Pons (tissue), 1 donor: ENCODE measurements at regions not wholly inside any gene's neighbourhood (a gene's known extent, or its start where the extent isn't known, plus 50 kb on each side); places are given as distances from the start of the nearest gene placed in this dataset.
A peak's percentile ranks its signal among the peaks of the same experiment; 100 is the strongest.

Experiments used
- DNase-seq: peaks from one replicate; pipeline ENCODE4 v3.0.0-alpha.2; 2016; ENCODE audit warnings: low spot score

DNA sequence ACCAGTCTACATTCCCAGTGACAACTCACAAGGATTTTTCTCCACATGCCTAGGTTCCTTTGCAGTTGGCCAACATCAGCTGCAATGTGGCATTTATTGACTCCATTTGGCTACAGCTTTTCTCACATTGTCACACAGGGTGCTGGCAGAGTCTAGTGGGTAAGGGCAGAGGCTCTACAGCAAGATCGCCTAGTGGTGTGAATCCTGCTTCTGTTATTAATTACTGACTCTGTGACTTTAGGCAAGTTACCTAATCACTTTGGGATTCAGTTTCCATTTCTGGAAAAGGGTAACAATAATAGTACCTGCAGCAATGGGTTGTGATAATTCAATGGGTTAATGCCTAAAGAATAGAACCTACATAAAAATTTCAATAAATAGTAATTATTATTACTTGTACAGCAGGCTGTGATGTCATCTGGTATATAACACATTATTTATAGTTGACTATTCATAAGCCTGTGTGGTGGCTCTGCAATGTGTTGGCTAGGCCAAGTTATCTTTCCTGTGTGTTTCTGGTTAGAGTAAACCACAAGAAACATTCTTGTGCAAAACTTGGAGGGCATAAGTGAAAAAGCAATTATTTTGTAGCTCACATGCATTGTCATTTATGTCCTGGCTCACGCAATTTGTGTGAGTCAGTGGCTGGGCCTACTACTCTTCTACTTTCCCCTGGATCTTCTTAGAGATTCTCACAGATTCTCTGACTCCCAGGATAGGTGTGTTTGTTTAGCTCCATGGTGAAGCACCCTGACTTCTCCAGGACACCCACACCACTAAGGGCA lies 59.5 kb downstream of the PTGS2 start:
- DNase-seq, result no peak

DNA sequence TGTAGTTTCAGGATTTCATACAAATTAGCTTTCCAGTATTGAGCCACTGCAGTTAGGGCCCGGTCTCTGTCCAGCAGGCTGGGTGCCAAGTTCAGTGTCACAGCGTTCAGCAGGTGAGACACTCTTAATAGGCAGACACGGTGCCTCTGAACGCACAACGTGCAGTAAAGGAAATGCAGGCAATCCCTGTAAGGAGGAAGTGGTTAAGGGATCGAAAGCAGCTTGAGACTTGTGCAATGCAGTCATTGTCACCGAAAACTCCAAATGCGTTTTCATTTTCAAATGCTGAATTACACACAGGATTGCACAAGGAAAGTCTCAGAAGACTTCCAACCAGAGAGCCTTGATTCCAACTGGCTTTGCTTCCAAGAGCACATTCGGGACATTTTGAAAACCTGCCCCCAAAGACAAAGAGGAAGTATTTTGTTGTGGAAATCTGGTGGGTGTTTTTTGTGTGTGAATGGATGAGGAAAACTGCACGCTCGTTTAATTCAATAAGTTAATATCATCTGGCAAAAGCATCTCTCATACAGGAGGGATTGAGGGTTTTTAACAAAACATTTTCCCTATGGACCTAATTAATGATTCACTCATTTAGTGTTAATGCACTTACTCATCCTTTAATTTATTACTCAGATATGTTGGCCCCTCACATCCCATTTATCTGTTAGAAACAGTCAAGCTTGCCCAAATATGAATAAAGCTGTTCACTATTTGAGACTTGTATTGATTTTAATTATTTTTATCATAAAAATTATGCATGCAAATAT lies 61.6 kb downstream of the PTGS2 start:
- peak; percentile 62 for DNase-seq

DNA sequence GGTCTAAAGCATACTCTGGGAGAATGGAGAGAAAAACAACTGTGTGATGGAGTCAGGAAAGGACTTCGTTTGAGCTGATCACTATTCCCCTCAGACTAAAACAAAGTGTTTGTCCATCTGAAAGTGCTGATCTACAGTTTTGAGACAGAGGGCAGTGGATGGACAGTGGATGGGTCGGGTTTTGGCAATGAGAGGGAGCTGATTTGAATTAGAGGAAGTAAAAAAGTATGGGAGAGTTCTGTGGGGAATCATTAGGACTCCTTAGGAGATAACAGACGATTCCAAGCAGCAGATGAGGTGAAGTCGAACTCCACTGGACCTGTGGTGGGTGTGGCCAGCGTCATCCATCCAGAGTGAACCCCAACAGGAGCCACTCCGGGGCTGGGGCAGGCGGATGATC lies 62.3 kb downstream of the PTGS2 start:
- peak; percentile 36 for DNase-seq

DNA sequence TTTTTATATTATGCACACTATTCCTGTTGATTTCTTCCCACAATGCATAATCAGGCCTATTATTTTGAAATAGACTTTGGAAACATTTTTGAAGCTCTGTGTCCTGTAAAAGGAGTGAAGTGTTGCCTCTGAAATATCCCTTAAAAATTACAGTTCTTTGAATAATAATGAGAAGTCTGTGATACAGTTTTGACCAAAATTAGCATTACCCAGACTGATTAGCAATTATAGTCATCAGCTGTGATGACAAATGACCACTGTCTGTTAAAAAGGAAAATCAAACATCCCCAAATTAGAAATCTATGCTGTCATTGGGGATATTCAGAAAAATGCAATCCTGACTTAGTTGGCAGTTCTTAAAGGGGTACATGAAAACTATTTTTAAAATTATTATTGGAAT lies 63.7 kb downstream of the PTGS2 start:
- no peak for DNase-seq

DNA sequence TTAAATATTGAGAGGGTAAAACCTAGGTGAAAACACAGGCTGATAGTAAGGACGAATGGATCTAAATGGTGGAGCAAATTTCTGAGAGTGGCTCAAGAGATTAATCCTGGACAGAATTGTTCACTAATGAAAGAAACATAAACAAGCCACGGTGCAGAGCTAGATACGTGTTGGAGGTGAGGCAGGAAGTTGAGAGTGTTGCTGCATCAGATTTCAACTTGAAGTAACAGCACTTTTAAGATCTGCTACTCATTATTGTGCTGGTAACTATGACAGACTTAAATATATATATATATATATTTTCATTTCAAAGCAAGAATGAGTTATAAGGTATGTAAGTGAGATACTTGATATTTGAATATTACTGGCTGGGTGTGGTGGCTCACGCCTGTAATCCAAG lies 64.9 kb downstream of the PTGS2 start:
- no peak for DNase-seq

DNA sequence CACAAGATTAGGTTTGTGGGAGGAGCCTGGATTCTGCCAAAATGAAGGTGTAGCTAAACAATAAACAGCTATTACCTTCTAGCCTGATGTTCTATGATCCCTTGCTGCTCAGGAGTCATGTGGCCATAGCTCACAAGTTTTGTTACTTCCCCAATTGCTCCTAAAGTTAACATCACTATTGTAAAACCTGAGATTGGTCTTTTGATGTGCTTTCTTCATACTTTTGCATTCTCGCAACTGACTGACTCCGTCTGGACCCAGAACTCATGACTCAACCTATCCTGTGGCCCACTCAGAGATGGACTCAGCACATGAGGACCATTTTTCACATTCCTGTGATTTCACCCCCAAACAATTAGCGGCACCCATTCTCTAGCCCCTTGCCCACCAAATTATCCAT lies 69.1 kb downstream of the PTGS2 start:
- no peak for DNase-seq

DNA sequence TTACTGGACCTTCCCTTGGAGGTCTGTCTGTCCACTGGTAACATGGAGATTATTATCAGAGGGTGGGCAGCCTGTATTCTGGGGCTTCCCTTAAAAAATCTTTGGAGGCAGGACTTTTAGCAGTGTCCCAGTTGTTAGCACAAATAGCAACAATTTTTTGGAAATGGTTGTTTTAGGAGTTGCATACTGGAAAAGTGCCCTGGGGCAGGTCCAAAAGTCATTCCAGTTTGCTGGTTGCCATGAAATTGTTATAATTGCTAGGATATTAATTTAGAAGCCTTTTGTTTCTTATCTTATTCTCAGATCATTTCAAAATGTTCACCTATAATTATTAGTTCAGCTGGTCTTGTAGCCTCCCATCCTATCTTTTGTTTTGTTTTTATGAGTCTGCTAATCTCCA lies 71.0 kb downstream of the PTGS2 start:
- DNase-seq, result no peak

DNA sequence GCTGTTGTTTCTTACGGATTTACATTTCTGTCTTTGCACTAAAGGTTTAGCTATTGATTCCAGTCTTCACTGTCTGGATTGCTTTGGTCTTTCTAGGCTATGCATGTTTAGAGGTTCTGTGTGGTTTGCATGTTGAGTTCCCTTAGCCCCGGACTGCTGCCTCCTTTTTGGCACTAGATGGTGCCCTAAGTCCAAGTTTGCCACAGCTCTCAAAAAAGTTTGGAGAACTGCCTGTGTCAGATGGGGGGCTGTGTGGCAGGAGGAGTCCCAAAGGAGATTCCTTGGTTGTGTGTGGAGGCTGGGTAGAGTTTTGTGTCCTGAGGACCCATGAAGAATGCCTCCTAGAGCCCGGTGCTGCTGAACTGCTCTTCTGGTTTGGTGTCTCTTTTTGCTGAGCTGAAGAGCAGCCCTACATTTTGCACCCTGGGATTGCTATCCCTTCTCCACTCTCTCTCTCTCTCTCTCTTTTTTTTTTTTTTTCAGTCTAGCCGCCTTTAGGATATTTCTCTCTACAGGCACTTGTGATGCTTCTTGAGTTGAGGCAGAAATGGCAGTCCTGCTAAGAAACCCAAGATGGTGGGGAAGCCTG lies 74.4 kb downstream of the PTGS2 start:
- DNase-seq, result peak; percentile 21

DNA sequence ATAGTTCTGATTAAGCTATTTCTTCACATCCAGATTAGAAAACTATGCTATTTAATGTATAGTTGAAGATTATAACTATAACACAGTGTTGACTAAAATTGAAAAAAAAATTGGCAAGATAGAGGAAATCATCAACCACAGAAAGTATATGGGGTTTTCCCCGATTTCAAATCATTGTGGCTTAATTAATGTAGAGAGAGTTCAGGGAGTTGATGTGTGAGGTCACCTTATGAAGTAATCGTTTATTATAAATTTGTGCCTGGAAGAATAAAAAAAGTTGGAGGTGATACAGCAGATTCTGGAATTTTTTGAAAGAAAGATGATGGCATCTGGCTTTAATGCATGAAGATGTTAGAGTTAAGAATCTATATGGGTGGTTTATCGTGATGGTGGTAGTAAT lies 84.3 kb downstream of the PTGS2 start:
- no peak for DNase-seq

DNA sequence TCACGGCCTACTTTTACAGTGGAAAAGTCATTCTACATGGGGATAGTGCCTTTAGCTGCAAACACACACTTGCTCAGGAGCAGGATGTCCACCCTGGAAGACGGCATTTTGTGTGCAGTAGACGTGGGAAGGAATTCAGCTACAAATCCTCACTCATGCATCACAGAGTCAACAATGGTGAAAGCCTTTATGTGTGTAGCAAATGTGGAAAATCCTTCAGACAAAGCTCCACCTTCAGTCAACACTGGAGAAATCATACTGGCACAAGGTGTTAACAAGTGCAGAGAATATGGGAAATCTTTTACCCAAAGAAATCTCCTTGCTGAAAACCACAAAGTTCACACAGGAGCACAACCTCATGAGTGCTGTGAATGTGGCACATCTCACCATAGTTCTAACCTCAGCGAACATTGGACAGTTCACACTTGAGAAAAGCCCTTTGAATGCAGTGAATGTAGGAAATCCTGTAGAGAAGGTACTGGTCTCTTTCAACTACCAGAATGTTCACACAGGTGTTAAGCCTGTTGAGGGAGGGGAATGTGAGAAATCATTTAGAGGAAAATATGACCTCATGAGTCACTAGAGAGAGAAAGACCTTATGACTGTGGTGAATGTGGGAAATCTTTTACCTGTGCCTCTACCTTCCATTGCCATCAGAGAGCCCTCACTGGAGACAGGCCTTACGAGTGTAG lies 101.8 kb downstream of the PTGS2 start:
- DNase-seq, result no peak

DNA sequence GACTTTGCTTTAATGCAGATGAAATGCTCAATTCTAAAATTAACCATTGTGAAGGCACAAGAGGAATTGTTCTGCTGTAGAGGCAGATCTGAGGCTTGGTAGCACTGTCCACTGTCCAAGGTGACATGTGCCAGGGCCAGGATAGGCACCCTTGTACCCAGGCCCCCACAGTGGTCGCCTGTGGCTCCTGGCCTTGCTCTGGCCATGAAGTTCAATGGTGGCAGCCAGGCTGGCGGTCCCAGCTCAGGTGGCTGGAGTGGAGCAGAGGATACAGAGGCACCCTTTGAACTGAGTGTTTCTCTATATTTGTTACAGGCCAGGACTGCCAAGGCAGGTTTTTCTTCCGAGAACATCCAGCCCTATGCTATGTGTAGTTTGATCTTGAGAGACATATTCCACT lies 102.6 kb downstream of the PTGS2 start:
- no peak for DNase-seq

DNA sequence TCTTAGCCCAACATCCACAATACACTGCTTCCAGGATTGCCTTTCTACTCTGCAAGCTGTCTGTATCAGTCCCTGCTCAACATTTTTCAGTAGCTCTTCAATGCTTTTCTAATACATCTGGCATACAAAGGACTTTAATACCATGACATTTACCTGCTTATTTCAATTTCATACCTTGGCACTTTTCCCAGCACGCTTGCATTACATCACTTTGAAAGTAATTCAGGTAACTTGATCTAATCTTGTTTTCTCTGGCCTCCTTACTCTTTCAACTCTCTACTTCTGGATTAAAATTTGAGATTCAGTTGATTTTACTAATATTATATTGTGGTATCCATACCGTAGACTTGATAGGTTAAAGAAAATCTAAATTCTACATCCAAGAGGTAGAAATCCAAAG lies 103.0 kb downstream of the PTGS2 start:
- DNase-seq, result no peak

DNA sequence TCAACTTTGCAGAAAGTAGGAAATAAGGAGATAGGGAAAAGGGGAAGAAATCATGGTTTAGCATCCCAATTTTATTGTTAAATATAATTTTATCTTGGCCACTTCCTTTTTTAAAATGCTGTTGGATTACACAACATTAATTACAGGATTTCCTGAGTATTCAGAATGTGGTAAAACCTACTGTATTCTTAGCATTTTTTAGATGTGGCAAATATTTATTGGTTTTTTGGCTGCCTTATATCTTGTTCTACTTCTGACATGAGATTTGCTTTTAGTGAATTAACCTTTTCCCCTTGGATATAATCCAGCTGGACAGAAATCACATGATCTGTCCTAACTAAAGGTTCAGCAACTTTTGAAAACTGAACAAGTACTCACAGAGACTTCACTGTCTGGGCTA lies 104.9 kb downstream of the PTGS2 start:
- no peak for DNase-seq

DNA sequence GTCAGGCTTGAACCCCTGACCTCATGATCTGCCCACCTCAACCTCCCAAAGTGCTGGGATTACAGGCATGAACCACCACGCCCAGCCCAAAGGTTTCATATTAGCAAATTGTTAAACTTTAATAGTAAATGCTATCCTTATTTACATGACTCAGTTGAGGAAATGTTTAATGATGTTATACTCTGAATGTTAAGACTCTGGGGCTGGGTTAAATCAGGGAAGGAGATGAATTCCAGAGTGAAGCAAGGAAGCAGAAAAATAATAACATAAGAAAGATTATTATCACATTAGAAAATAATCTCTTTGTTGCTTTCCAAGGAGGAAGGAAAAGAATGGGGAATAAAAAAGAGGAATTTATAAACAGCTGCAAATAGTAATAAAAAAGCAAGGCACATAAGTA lies 105.3 kb downstream of the PTGS2 start:
- no peak for DNase-seq

DNA sequence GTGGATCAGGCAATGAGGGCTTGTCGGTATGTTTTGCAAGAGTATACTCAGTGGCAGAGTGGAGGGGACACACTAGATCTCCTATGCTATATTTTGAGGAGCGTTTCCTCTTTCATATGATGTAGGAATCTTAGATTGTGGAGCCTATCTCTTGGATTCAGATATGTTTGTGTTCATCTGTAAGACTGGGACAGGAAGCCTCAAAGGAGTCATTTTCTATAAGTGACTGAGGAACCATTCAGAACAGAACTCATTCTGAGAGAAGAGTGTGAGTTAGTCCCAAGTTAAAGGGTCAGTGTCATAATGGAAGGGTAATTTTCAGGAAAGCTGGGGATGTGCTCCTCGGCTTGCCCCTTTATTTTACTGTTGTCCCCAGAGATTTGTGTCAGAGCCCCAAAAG lies 107.7 kb downstream of the PTGS2 start:
- DNase-seq, result no peak

DNA sequence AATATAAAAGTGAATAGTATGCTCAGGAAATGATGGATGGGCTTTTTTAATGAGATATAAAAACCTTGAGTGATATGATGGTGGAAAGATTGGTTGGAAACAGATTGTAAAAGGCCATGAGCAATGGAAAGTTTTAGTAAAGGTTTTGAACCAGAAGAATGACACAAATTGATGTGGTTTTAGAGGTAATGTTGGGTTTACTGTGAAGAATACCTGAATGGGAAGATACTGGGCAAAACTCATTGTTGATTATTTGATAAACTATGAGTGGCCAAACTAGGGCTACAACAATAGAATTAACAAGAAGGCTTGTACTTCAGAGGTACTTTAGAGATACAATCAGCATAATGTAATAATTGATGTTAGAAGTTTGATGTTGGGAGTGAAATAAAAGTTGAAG lies 108.5 kb downstream of the PTGS2 start:
- DNase-seq, result no peak

DNA sequence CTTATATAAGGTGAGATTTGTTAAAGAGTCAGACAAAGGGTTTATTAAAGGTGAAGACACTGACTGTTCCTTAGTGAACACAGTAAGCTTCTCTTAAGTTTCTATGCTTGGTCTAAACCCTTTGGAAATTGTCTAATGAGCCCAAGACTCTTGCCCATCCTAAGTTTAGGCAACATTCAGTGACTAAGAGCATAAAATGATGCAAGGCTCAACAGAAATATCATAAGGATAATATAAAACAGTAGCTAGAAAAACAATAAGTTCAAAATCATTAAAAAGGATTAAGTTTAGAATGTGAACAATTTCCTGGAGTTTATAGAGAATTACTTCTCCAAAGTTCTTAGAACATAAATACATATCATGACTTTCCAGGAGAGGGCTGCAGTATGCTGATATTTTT lies 108.9 kb upstream of the PDC start:
- no peak for DNase-seq

DNA sequence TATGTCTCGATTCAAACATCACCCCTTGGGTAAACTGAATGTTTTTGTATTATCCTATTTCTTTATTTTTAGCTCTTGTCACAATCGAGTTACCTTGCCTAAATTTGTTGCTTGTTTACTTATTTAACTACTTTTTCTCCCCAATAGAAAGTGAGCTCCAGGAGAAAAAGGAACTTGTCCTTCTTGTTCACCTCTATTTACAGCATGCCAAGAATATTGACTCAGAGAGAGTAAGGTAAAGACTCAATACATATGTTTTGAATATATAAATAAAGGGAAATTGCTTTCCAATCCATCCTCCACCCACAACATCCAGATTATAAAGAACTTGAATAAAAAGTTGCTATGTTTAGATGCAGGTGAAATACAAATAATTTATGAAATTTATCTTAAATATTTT lies 107.3 kb upstream of the PDC start:
- DNase-seq, result no peak

DNA sequence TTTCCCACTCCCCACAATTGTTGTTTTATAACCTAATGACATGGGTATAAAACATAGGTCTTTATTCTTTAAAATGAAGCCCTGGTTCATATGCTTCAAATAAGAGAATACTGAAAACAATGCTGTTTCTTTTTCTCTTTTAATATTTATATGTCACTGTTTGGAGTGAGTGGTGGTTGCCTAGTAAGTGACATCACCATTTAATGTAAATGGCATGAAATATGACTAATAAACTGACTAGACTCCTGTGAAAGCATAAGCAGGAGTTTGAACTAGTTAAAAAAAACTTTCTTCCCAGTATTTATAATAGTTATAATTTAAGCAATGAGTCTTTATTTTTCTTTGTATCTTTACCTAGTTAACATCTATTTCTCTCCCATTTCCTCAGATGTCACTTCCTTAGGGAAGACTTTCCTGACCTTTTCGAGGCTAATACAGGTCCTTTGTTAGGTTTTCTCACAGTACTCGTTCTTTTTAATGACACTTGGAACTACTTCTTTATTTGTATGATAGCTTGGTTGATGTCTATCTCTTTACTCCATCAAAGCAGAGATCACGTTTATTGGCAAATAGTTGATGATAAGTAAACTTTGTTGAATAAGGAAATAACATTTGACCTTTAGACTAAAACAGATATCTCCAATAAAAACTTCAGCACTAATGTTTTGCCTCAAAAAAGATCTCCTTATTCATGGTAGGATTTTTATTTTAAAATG lies 105.4 kb upstream of the PDC start:
- DNase-seq, result no peak

DNA sequence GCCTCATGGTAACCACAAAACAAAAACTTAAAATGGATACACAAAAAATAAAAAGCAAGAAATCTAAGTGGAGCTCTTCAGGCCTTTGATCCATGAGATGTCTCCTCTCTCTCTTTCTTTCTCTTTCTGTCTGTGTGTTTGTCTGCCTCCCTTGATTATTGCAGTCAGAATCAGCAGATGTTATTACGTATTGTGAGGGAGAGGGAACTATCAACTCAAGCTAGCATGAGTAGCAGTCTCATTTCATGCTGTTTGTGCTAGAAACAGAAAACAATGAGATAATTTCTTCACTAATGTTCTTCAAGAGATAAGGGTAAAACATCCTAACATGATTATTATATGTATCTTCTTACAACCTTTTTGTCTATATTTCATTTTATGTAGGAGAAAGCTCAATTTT lies 103.7 kb upstream of the PDC start:
- no peak for DNase-seq

DNA sequence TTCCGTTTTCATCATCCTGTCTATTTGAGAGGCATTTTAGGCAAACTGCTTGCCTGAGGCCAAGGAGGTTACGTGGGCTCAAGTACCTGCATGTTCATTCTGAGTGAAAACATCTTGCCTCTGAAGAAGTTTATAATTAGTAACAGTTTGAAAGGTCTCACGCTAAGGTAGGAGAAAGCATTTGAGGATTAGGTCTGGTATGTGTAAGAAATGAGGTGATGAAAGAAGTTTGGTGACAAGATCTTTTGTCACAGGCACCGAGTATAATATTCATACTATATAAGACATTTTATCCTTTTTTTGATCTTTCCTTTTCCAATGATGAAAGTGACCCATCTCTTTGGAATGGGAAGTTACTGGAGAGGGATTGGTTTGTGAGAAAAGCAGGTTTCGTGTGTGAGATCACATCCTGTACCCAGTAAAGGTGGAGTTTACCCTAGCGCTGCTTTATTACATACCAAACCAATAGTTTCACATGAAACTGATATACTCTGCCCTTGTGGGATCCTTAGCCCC lies 98.7 kb upstream of the PDC start:
- DNase-seq, result no peak
